ENCODE measurements at regions not wholly inside any gene's neighbourhood (a gene's known extent, or its start where the extent isn't known, plus 50 kb on each side); places are given as distances from the start of the nearest gene placed in this dataset.

GRCh38 chr5:56746553-56747339, 68.6 kb upstream of the MAP3K1 start:
- no peak overlapping the region for H3K4me3 ChIP-seq (ENCODE audit: low read depth, low read length)
- DNase-seq (ENCODE audit: low read depth): no peak
- no peak for TF ChIP-seq POLR2A (IDR thresholded peaks at IDR 0.05; ENCODE audit: extremely low read depth, insufficient read length)
- TF ChIP-seq, protein P1, sequence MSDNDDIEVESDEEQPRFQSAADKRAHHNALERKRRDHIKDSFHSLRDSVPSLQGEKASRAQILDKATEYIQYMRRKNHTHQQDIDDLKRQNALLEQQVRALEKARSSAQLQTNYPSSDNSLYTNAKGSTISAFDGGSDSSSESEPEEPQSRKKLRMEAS (IDR thresholded peaks at IDR 0.05; ENCODE audit: low read depth, low read length): no peak
- no peak for TF ChIP-seq CTCF (IDR thresholded peaks at IDR 0.05; ENCODE audit: low read depth, low read length)
- no peak for TF ChIP-seq MYC (IDR thresholded peaks at IDR 0.05; ENCODE audit: low read depth, low read length)

DNA sequence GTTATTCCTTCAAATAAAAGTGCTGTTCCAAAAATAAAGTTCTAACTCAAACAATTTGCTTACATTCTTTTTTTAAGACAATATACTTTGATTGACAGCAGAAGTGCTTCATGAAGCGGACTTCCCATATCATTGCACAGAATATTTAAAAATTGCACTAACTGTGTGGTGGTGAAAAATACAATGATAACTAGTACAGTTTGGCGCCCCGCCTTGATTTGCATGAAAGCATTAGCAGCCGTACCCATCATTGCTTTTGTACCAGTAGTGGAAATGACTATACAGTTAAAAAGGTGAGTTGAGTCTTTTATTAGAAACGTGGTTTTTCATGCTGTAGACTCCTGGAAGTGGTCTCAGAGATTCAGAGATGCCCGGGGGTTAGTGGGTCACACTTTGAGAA, 69.5 kb upstream of the MAP3K1 start:
- H3K4me3 ChIP-seq (ENCODE audit: low read depth, low read length): no peak overlapping the region
- TF ChIP-seq POLR2A (IDR thresholded peaks at IDR 0.05; ENCODE audit: extremely low read depth, insufficient read length) (no peak), CTCF (IDR thresholded peaks at IDR 0.05; ENCODE audit: low read depth, low read length) (no peak)
- TF ChIP-seq, protein P1 (IDR thresholded peaks at IDR 0.05; ENCODE audit: low read depth, low read length): no peak

DNA sequence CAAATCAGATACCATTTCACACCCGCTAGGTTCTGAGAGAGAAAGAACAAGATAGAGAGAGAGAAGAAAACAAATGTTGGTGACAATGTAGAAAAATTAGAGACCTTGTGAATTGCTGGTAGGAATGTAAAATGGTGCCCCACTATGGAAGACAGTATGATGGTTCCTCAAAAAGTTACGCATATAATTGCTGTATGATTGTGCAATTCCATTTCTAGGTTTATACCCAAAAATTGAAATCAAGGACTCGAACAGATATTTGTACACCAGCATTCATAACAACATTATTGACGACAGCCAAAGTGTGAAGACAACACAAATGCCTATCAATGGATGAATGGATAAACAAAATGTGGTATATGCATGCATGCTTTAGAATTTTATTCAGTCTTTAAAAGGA, 74.5 kb upstream of the MAP3K1 start:
- H3K4me3 ChIP-seq (ENCODE audit: low read depth, low read length): no peak overlapping the region
- TF ChIP-seq POLR2A (IDR thresholded peaks at IDR 0.05; ENCODE audit: extremely low read depth, insufficient read length): no peak
- no peak for TF ChIP-seq CTCF (IDR thresholded peaks at IDR 0.05; ENCODE audit: low read depth, low read length)
- TF ChIP-seq, protein P1 (IDR thresholded peaks at IDR 0.05; ENCODE audit: low read depth, low read length): no peak
- no peak for TF ChIP-seq MYC (IDR thresholded peaks at IDR 0.05; ENCODE audit: low read depth, low read length)
- no peak for DNase-seq (ENCODE audit: low read depth)

More for the DNA sequence above, 69.5 kb upstream of the MAP3K1 start:
- DNase-seq (ENCODE audit: low read depth): no peak

GRCh38 chr5:56739990-56740389, 75.4 kb upstream of the MAP3K1 start:
- TF ChIP-seq, protein P1 (IDR thresholded peaks at IDR 0.05; ENCODE audit: low read depth, low read length): no peak
- no peak for TF ChIP-seq POLR2A (IDR thresholded peaks at IDR 0.05; ENCODE audit: extremely low read depth, insufficient read length)
- TF ChIP-seq CTCF (IDR thresholded peaks at IDR 0.05; ENCODE audit: low read depth, low read length): no peak
- TF ChIP-seq MYC (IDR thresholded peaks at IDR 0.05; ENCODE audit: low read depth, low read length): no peak
- no peak overlapping the region for H3K4me3 ChIP-seq (ENCODE audit: low read depth, low read length)
- no peak for DNase-seq (ENCODE audit: low read depth)

DNA sequence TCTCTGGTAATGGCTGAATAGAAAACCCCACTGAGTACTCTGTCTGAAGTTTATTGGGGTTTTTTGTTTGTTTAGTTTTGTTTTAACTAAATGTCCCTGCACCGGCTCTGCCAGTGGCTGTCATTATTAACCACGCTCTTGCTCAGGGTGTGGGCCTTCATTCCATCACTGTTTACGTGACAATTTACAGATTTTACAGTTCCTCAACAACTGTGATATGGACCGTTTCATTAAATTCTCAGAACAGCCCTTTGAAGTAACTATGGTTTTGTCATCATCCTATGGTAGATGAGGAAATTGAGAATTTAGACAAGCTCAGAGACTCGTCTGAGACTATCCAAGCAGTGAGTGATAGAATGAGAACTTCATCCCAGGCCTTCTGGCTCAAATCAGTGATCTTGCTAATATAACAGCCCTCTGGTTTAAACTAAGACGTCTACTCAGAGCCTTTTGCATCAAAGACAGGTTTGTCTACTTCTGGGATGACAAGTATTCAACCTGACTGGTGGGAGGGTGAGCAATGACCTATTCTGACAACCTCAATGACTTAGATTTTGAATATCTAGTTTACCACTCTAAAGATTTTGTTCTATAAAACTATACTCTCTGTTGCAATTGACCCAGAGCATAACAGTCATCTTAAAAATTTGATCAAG, 77.3 kb upstream of the MAP3K1 start:
- no peak for DNase-seq (ENCODE audit: low read depth)
- TF ChIP-seq, protein P1 (IDR thresholded peaks at IDR 0.05; ENCODE audit: low read depth, low read length): no peak
- TF ChIP-seq CTCF (IDR thresholded peaks at IDR 0.05; ENCODE audit: low read depth, low read length): no peak
- TF ChIP-seq POLR2A (IDR thresholded peaks at IDR 0.05; ENCODE audit: extremely low read depth, insufficient read length): no peak
- TF ChIP-seq MYC (IDR thresholded peaks at IDR 0.05; ENCODE audit: low read depth, low read length): no peak
- H3K4me3 ChIP-seq (ENCODE audit: low read depth, low read length): no peak overlapping the region
